HCT116 (cell line): ENCODE measurements at regions not wholly inside any gene's neighbourhood (a gene's known extent, or its start where the extent isn't known, plus 50 kb on each side); places are given as distances from the start of the nearest gene placed in this dataset.

Experiments
- ATAC-seq: fragments of 200-7000 bp; cut with Tn5 transposase; 2 replicates; pipeline ENCODE4 v1.9.1; 2020; ENCODE audit warnings: mild to moderate bottlenecking, moderate library complexity
- BruUV-seq: library from RNA; stranded (reverse); fragments of 400-500 nt; replicated peaks from 2 replicates; lab custom pipeline; 2021; lab: Mats Ljungman, UMichigan
- CTCF ChIA-PET: fragments of 300-600 bp; sonication (Branson Sonifier 250); formaldehyde crosslinking; loops from one replicate; lab custom pipeline; 2021; ENCODE audit warnings: antibody characterized with exemption; lab: Charles Lee
- POLR2A ChIA-PET: fragments of 300-600, 350-600 bp; sonication (Branson Sonifier 250); formaldehyde crosslinking; loops from one replicate; lab custom pipeline; 2021; ENCODE audit warnings: antibody characterized with exemption; lab: Charles Lee
- RAD21 ChIA-PET, 2 experiments: fragments of 300-600 bp; sonication (Branson Sonifier 250); formaldehyde crosslinking; loops; one replicate each; lab custom pipeline; 2023; ENCODE audit warnings: low total read pairs in 2 of 2; ENCODE audit not compliant: uncharacterized antibody in 2 of 2, unreplicated experiment in 2 of 2, low non-redundant PET in 1 of 2; lab: Charles Lee
- DNase-seq: peaks from one replicate; pipeline ENCODE4 v3.0.0-alpha.2; 2010; ENCODE audit warnings: low read depth, low spot score
- H2AFZ ChIP-seq: fragments of 200-600 bp; shearing (Covaris generic), sonication (generic); 2 replicates; pipeline ENCODE4 v1.6.1; 2017; ENCODE audit warnings: low read depth, mixed run types, mixed read lengths, antibody characterized with exemption, low read length; ENCODE audit not compliant: poor library complexity, severe bottlenecking
- H3K27ac ChIP-seq: 2 replicates; pipeline ENCODE4 v1.5.1; 2012; ENCODE audit warnings: low read depth, low read length
- H3K27me3 ChIP-seq: fragments of 200-600 bp; sonication (generic); 2 replicates; pipeline ENCODE4 v1.6.1; 2016; ENCODE audit warnings: mixed run types, low read length, mixed read lengths; ENCODE audit not compliant: insufficient read depth
- H3K36me3 ChIP-seq, 2 experiments: fragments of 200-500 bp in 1 of 2; fragments of 200-600 bp in 1 of 2; sonication (Bioruptor generic) in 1 of 2; sonication (generic) in 1 of 2; 2 replicates each; pipeline versions ENCODE4 v1.5.1 to v1.6.1; 2014 to 2016; ENCODE audit warnings: low read length in 2 of 2, inconsistent platforms in 1 of 2, mixed read lengths in 1 of 2, mixed run types in 1 of 2; ENCODE audit not compliant: insufficient read depth in 2 of 2, control insufficient read depth in 1 of 2
- H3K4me1 ChIP-seq, 2 experiments: fragments of 200-600 bp in 1 of 2; sonication (generic) in 1 of 2; 2 replicates each; pipeline versions ENCODE4 v1.5.1 to v1.6.1; 2012 to 2017; ENCODE audit warnings: low read length in 2 of 2, inconsistent platforms in 1 of 2, mild to moderate bottlenecking in 1 of 2, mixed read lengths in 1 of 2, mixed run types in 1 of 2, moderate library complexity in 1 of 2; ENCODE audit not compliant: insufficient read depth in 2 of 2, control insufficient read depth in 1 of 2
- H3K4me2 ChIP-seq: fragments of 200-600 bp; sonication (generic); 2 replicates; pipeline ENCODE4 v1.6.1; 2017; ENCODE audit warnings: mixed run types, low read length, mixed read lengths
- H3K4me3 ChIP-seq, 2 experiments: fragments of 200-600 bp in 1 of 2; sonication (generic) in 1 of 2; replicated peaks in 1 of 2; 2 replicates each; pipeline ENCODE4 v1.5.1; 2011 to 2016; ENCODE audit warnings: low read length in 2 of 2, control low read depth in 1 of 2, low read depth in 1 of 2, mild to moderate bottlenecking in 1 of 2, mixed read lengths in 1 of 2, mixed run types in 1 of 2
- H3K79me2 ChIP-seq: fragments of 200-600 bp; sonication (generic); 2 replicates; pipeline ENCODE4 v1.6.1; 2017; ENCODE audit warnings: mild to moderate bottlenecking, mixed run types, low read length, moderate library complexity, mixed read lengths; ENCODE audit not compliant: insufficient read depth
- H3K9ac ChIP-seq: fragments of 200-600 bp; sonication (generic); 2 replicates; pipeline ENCODE4 v1.6.1; 2016; ENCODE audit warnings: low read length, mixed read lengths
- H3K9me2 ChIP-seq: fragments of 200-600 bp; sonication (generic), shearing (Covaris generic); 2 replicates; pipeline ENCODE4 v1.6.1; 2017; ENCODE audit warnings: mixed run types, mild to moderate bottlenecking, moderate library complexity; ENCODE audit not compliant: insufficient read depth
- H3K9me3 ChIP-seq, 2 experiments: fragments of 200-500 bp in 1 of 2; fragments of 200-600 bp in 1 of 2; sonication (Bioruptor generic) in 1 of 2; sonication (generic) in 1 of 2; 2 replicates each; pipeline ENCODE4 v1.6.1; 2014 to 2017; ENCODE audit warnings: low read length in 2 of 2, mixed read lengths in 2 of 2, inconsistent platforms in 1 of 2, low read depth in 1 of 2, mild to moderate bottlenecking in 1 of 2, mixed run types in 1 of 2, moderate library complexity in 1 of 2; ENCODE audit not compliant: control insufficient read depth in 1 of 2, insufficient read depth in 1 of 2
- H4K20me1 ChIP-seq: fragments of 200-600 bp; sonication (generic), shearing (Covaris generic); 2 replicates; pipeline ENCODE4 v1.6.1; 2017; ENCODE audit warnings: mixed run types, mild to moderate bottlenecking, moderate library complexity; ENCODE audit not compliant: insufficient read depth
- CBX3 ChIP-seq: IDR thresholded peaks from 2 replicates; pipeline ENCODE4 v1.6.1; 2012; ENCODE audit warnings: low read depth
- EGR1 ChIP-seq: IDR thresholded peaks from 2 replicates; pipeline ENCODE4 v1.6.1; 2012; ENCODE audit warnings: low read depth
- ELF1 ChIP-seq: IDR thresholded peaks from 2 replicates; pipeline ENCODE4 v1.6.1; 2012; ENCODE audit warnings: low read depth, borderline replicate concordance
- EZH2phosphoT487 ChIP-seq: fragments of 200-600 bp; IDR thresholded peaks from 2 replicates; pipeline ENCODE4 v1.6.1; 2018; ENCODE audit warnings: antibody characterized with exemption, borderline replicate concordance
- FOSL1 ChIP-seq: IDR thresholded peaks from 2 replicates; pipeline ENCODE4 v1.6.1; 2012; ENCODE audit warnings: low read depth
- JUND ChIP-seq: IDR thresholded peaks from 2 replicates; pipeline ENCODE4 v1.6.1; 2012
- MAX ChIP-seq: IDR thresholded peaks from 2 replicates; pipeline ENCODE4 v1.6.1; 2012
- POLR2A ChIP-seq: IDR thresholded peaks from 2 replicates; pipeline ENCODE4 v1.7.0; 2011; ENCODE audit warnings: borderline replicate concordance; ENCODE audit not compliant: insufficient read depth, insufficient read length; ENCODE audit errors: extremely low read depth
- POLR2AphosphoS5 ChIP-seq: IDR thresholded peaks from 2 replicates; pipeline ENCODE4 v1.6.1; 2011; ENCODE audit warnings: mild to moderate bottlenecking, low read depth, low read length, moderate library complexity
- RAD21 ChIP-seq: IDR thresholded peaks from 2 replicates; pipeline ENCODE4 v1.6.1; 2012; ENCODE audit warnings: low read depth, mild to moderate bottlenecking
- REST ChIP-seq: IDR thresholded peaks from 2 replicates; pipeline ENCODE4 v1.6.1; 2012; ENCODE audit warnings: low read depth
- SIN3A ChIP-seq: IDR thresholded peaks from 2 replicates; pipeline ENCODE4 v1.6.1; 2012; ENCODE audit warnings: low read depth
- SP1 ChIP-seq: IDR thresholded peaks from 2 replicates; pipeline ENCODE4 v1.6.1; 2012; ENCODE audit warnings: low read depth
- SRF ChIP-seq: IDR thresholded peaks from 2 replicates; pipeline ENCODE4 v1.6.1; 2012; ENCODE audit warnings: low read depth
- TCF7L2 ChIP-seq: IDR thresholded peaks from 2 replicates; pipeline ENCODE4 v1.7.0; 2011; ENCODE audit warnings: borderline replicate concordance, inconsistent platforms; ENCODE audit not compliant: insufficient read depth, insufficient read length; ENCODE audit errors: extremely low read depth
- YY1 ChIP-seq: IDR thresholded peaks from 2 replicates; pipeline ENCODE4 v1.6.1; 2011; ENCODE audit warnings: low read length, low read depth, moderate library complexity, mild to moderate bottlenecking; ENCODE audit not compliant: insufficient replicate concordance; ENCODE audit errors: extremely low read depth
- ZBTB33 ChIP-seq: IDR thresholded peaks from 2 replicates; pipeline ENCODE4 v1.6.1; 2011; ENCODE audit warnings: mild to moderate bottlenecking, low read length, moderate library complexity; ENCODE audit not compliant: insufficient replicate concordance; ENCODE audit errors: extremely low read depth
- ZFX ChIP-seq: fragments of 450-650 bp; IDR thresholded peaks from 2 replicates; pipeline ENCODE4 v1.6.1; 2017
- ZNF274 ChIP-seq: fragments of 200-500 bp; sonication (Bioruptor generic); IDR thresholded peaks from 2 replicates; pipeline ENCODE4 v1.6.1; 2014; ENCODE audit warnings: mild to moderate bottlenecking, low read depth, low read length, inconsistent platforms
- intact Hi-C: fragments of 100-400 bp; cut with micrococcal nuclease; formaldehyde crosslinking; loops from 2 replicates; pipeline ENCODE4 v1.10.0; 2022

GRCh38 chr3:69690-70089, 126.9 kb upstream of the CHL1 start:
- Histone ChIP-seq H3K4me3 (no peak overlapping the region), H3K79me2 (no peaks in the 10 kb centered on the region), H3K27ac (no peak overlapping the region), H3K27me3 (no peaks in the 10 kb centered on the region), H3K4me1 (no peaks in the 10 kb centered on the region), H3K4me2 (no peak overlapping the region), H3K9ac (no peak overlapping the region), H4K20me1 (no peaks in the 10 kb centered on the region), H3K9me2 (no peaks in the 10 kb centered on the region), H2AFZ (no peak overlapping the region), H3K36me3 (no peaks in the 10 kb centered on the region), H3K9me3 (peaks cover 3 to 5% of the 10 kb centered on the region in 2 experiments; a peak in 2 of 4 replicates)
- no peak for DNase-seq
- no TSS peak for BruUV-seq
- intact Hi-C loops = no loop called here
- ChIA-PET RAD21 (no interaction called here), POLR2A (no interaction called here), CTCF (no interaction called here)
- no peak for ATAC-seq
- TF ChIP-seq ZNF274 (no peak), RAD21 (no peak), ELF1 (no peak), MAX (no peak), FOSL1 (no peak), EZH2phosphoT487 (no peak), ZFX (no peak), JUND (no peak), POLR2A (no peak), TCF7L2 (no peak), CBX3 (no peak), SIN3A (no peak), ZBTB33 (no peak), REST (no peak), EGR1 (no peak), SRF (no peak), YY1 (no peak), SP1 (no peak), POLR2AphosphoS5 (no peak)
